ENCODE measurements at regions not wholly inside any gene's neighbourhood (a gene's known extent, or its start where the extent isn't known, plus 50 kb on each side); places are given as distances from the start of the nearest gene placed in this dataset.
"Not testable (repeated sequence)": the region's sequence is repeated elsewhere in the genome, so short reads cannot be mapped to it uniquely, and the experiment has no call there.

DNA sequence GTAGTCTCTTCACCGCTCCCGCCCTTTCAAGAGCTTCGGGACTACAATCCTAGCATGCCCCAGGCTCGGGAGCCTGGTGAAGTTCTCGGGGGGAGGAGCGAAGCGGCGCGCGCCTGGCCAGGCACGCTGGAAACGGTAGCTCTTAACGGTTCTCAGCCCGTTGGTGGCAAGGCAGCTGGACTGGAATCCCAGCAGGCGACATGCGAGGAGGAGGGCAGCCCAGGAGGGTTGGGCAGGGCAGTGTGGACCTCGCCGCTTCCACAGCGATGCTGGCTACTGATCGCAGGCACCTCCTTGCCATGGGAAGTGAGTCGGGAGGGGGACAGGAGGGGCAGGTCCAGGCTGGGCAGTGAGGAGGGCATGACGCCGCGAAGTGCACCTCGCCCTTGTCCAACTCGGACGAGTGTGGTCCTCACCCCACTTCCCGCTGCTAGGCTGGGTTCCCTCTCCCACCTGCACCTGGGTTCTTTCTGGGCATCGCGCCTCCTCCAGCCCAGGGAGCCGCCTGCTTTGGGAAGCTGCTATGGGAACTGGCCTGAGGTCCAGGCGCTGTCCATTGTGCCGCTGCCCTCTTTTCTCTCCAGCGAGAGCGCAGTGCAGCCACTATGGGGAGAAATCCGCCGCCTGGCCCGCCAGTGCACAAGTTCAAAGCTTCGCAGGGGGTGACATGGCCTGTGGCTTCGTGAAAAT lies 367.8 kb upstream of the NUPR2 start:
- H3K36me3 Mint-ChIP-seq (ENCODE audit: low read depth): no peaks in the 10 kb centered on the region
- no peaks in the 10 kb centered on the region for H3K4me1 Mint-ChIP-seq
- H3K27ac Mint-ChIP-seq: no peak overlapping the region

DNA sequence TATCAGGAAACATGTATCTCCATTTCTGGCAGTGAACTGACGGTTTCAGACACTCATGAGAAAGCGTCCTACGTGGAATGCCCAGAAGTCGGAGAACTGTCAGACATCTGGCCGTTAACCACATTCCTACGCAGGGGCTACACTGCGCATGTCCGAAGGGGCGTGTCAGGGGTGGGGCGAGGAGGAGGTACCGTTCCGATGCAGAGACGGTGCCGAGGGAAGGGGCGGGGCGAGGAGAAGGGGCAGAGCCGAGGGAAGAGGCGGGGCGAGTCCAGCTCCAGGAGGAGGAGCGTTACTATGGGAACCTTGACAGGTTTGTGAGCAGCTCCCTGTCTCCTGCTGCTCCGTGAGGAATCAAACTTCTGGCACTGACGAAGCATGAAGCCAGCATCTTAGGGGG lies 366.9 kb upstream of the NUPR2 start:
- Mint-ChIP-seq H3K4me3 (no peak overlapping the region), H3K36me3 (ENCODE audit: low read depth) (no peaks in the 10 kb centered on the region), H3K27ac (no peak overlapping the region), H3K27me3 (no peaks in the 10 kb centered on the region), H3K9me3 (peaks cover 14% of the 10 kb centered on the region), H3K4me1 (no peaks in the 10 kb centered on the region)
- no peak for ATAC-seq (replicated peaks)

More for the DNA sequence above, 367.8 kb upstream of the NUPR2 start:
- H3K4me3 Mint-ChIP-seq: no peak overlapping the region
- H3K9me3 Mint-ChIP-seq: peaks cover 14% of the 10 kb centered on the region
- no peaks in the 10 kb centered on the region for H3K27me3 Mint-ChIP-seq
- ATAC-seq (replicated peaks): no peak

DNA sequence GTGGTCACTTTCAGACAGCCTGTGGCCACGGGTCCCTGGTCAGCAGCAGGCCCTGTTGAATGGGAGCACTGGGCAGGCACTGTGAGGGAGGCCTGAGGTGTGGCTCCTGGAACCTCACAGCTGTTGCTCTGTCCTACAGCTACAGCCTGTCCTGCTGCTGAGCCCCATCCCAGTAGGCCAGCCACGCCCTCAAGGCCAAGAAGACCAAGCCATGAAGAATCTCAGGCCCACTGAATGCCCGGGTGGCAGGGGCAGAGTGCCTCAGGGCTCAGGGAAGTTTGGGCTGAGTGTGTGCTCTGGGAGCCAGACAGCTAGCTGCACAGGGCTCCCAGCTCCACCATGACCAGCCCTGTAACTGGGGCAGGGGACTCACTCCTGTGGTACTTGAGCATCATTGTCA lies 363.5 kb upstream of the NUPR2 start:
- no peaks in the 10 kb centered on the region for H3K36me3 Mint-ChIP-seq (ENCODE audit: low read depth)

DNA sequence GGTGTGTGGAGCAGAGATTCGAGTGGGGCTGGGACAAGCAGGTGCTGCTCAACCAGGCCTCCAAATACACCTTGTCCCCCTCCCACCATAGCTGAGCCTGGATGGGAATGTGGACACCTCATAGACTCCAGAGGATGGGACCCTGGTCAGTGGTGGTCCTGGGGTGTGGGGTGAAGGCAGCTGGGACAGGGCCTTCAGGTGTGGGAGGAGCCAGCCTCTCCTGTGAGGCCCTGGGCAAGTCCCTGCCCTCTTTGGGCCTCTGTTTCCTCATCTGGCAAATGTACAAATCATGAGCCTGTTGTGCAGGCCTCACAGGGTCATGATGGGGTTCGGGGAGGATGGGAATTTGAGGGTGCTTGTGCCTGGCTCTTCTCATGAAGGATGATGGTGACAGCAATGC lies 362.9 kb upstream of the NUPR2 start:
- Mint-ChIP-seq H3K36me3 (ENCODE audit: low read depth) (no peaks in the 10 kb centered on the region), H3K4me3 (no peak overlapping the region), H3K27ac (no peak overlapping the region), H3K4me1 (no peaks in the 10 kb centered on the region), H3K9me3 (peaks cover 23% of the 10 kb centered on the region), H3K27me3 (no peaks in the 10 kb centered on the region)
- ATAC-seq (replicated peaks): no peak

More for the DNA sequence above, 363.5 kb upstream of the NUPR2 start:
- Mint-ChIP-seq H3K9me3 (peaks cover 23% of the 10 kb centered on the region), H3K27ac (no peak overlapping the region), H3K27me3 (no peaks in the 10 kb centered on the region), H3K4me3 (no peak overlapping the region), H3K4me1 (no peaks in the 10 kb centered on the region)
- no peak for ATAC-seq (replicated peaks)

DNA sequence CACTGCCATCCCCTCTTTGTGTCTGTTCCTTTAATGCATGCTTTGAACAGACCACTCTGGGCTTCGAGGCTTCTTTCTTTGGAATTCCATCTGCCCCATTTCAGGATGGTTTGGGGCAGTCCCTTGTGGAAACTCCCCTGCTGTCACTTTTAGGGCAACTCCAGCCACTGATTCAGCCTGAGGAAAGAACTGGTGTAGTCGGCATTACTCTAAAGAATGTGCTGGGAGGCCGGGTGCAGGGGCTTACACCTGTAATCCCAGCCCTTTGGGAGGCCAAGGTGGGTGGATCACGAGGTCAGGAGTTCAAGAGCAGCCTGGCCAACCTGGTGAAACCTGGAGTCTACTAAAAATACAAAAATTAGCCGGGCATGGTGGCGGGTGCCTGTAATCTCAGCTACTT lies 358.1 kb upstream of the NUPR2 start:
- Mint-ChIP-seq H3K36me3 (ENCODE audit: low read depth) (no peaks in the 10 kb centered on the region), H3K4me3 (no peak overlapping the region), H3K27ac (no peak overlapping the region), H3K27me3 (no peaks in the 10 kb centered on the region), H3K9me3 (peaks cover 20% of the 10 kb centered on the region), H3K4me1 (no peaks in the 10 kb centered on the region)
- ATAC-seq (replicated peaks): no peak

DNA sequence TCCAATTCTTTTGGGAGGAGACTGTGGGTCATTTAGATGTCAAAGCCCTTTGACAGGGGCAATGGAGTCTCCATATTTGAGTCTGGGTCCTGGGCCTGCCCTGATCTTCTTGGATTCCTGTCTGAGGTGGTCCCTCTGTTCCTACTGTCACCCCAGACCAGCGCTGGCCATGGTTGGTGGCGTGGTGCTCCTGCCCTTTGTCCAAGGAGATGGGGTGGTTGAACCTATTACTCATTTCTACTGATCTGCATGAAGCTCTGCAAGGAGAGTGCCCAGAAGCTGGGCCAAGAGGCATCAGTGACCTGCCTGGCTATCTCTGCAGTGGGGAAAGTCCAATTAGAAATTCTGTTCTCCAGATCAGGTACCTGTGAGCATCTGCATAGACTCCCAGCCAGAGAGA lies 355.6 kb upstream of the NUPR2 start:
- H3K4me3 Mint-ChIP-seq: no peak overlapping the region
- no peaks in the 10 kb centered on the region for H3K4me1 Mint-ChIP-seq
- H3K9me3 Mint-ChIP-seq: peaks cover 12% of the 10 kb centered on the region
- H3K27me3 Mint-ChIP-seq: no peaks in the 10 kb centered on the region
- no peaks in the 10 kb centered on the region for H3K36me3 Mint-ChIP-seq (ENCODE audit: low read depth)
- no peak for ATAC-seq (replicated peaks)
- H3K27ac Mint-ChIP-seq: no peak overlapping the region

DNA sequence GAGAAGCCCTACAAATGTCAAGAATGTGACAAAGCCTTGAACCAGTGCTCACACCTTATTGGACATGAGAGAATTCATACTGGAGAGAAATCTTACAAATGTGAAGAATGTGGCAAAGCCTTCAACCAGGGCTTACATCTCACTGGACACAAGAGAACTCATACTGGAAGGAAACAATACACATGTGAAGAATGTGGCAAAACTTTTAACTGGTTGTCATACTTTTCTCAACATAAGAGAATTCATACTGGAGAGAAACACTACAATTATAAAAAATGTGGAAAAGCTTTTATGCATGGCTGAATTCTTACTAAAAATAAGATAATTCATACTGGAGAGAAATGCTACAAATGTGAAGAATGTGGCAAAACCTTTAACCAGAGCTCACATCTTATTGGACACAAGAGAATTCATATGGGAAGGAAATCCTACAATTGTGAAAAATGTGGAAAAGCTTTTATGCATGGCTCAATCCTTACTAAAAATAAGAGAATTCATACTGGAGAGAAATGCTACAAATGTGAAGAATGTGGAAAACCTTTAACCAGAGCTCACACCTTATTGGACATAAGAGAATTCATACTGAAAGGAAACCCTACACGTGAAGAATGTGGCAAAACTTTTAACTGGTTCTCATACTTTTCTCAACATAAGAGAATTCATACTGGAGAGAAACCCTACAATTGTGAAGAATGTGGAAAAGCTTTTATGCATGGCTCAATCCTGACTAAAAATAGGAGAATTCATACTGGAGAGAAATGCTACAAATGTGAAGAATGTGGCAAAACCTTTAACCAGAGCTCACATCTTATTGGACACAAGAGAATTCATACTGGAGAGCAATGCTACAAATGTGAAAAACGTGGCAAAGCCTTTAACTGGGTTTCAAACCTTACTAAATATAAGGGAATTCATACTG lies 350.6 kb upstream of the NUPR2 start:
- H3K27me3 Mint-ChIP-seq; H3K4me1 Mint-ChIP-seq; H3K4me3 Mint-ChIP-seq; H3K36me3 Mint-ChIP-seq (ENCODE audit: low read depth); ATAC-seq (replicated peaks); H3K27ac Mint-ChIP-seq: not testable (repeated sequence)
- peaks cover 31% of the 10 kb centered on the region for H3K9me3 Mint-ChIP-seq

DNA sequence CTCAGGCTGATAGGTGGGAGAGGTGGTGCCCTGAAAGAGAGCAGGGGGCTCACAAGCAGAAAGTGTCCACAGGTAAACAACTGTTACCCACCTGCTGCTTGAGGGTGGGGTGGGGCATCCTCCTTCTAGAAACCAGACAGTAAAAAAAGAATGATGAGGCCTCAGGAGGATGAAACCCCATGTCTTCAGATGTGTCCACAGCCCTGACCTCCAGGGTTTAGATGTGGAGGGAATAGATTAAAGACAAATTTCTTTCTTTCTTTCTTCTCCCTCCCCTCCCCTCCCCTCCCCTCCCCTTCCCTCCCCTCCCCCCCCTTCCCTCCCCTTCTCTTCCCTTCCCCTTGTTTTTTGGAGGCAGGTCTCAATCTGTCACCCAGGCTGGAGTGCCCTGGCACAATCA lies 333.5 kb upstream of the NUPR2 start:
- H3K9me3 Mint-ChIP-seq: peaks cover 21% of the 10 kb centered on the region
- no peak overlapping the region for H3K27ac Mint-ChIP-seq
- ATAC-seq (replicated peaks): no peak
- H3K36me3 Mint-ChIP-seq (ENCODE audit: low read depth): no peaks in the 10 kb centered on the region
- H3K4me1 Mint-ChIP-seq: no peaks in the 10 kb centered on the region
- H3K27me3 Mint-ChIP-seq: no peaks in the 10 kb centered on the region
- no peak overlapping the region for H3K4me3 Mint-ChIP-seq

DNA sequence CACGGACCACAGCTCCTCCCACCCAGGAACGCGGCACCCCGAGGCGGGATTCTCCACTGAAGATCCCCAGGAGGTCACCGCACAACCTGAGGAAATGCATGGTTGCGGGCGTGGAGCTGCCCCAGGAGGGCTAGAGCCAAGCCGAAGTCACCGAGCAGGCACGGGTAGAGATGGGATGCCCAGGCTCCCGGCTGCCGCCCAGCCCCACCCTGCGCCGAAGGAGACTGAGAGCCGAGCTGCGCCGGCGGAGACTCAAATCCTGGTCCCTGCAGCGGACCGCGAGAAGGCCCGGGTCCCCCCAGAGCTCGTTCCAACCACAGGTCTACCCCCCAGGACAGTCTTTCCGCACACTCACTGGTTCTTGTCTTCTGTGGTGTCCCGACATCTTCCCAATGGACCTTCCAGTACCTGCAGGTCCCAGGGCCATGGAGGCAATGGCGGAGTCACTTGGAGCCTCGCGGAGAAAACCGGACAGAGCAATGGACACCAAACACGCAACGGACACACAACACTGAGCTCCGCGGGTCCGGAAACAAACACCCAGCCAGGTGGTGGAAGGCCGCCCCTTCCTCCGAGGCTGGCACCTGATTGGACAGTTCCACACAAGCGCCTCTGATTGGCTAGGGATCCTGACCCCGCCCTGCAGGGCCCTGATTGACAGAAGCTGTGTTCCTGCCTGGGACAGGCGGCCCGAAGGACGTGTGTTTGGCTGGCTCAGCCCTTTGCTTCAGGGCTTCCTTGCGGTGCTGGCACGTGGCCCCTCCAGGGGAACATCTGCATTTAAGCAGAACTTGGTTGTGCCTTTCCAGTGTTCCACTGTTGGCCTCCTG lies 331.9 kb upstream of the NUPR2 start:
- no peaks in the 10 kb centered on the region for H3K36me3 Mint-ChIP-seq (ENCODE audit: low read depth)
- H3K27me3 Mint-ChIP-seq: no peaks in the 10 kb centered on the region
- peaks cover 28% of the 10 kb centered on the region for H3K9me3 Mint-ChIP-seq
- no peaks in the 10 kb centered on the region for H3K4me1 Mint-ChIP-seq
- no peak overlapping the region for H3K4me3 Mint-ChIP-seq
- ATAC-seq (replicated peaks): no peak
- no peak overlapping the region for H3K27ac Mint-ChIP-seq

DNA sequence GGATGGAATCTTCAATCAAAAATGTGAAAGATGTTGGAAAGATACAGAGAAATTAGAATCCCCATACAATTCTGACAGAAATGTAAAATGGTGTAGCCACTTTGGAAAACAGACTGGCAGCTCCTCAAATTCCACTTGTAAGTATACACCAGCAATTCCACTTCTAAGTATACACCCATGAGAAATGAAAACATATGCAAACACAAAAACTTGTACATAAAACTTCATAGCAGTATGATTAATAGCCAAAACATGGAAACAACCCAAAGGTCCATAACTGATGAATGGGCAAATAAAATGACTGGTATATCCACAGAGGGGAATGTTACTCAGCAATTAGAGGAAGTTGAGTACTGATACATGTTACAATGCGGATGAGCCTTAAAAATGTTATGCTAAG lies 304.3 kb upstream of the NUPR2 start:
- H3K4me3 Mint-ChIP-seq; H3K36me3 Mint-ChIP-seq (ENCODE audit: low read depth); H3K27ac Mint-ChIP-seq; ATAC-seq (replicated peaks); H3K4me1 Mint-ChIP-seq; H3K27me3 Mint-ChIP-seq: not testable (repeated sequence)
- peaks cover 11% of the 10 kb centered on the region for H3K9me3 Mint-ChIP-seq

DNA sequence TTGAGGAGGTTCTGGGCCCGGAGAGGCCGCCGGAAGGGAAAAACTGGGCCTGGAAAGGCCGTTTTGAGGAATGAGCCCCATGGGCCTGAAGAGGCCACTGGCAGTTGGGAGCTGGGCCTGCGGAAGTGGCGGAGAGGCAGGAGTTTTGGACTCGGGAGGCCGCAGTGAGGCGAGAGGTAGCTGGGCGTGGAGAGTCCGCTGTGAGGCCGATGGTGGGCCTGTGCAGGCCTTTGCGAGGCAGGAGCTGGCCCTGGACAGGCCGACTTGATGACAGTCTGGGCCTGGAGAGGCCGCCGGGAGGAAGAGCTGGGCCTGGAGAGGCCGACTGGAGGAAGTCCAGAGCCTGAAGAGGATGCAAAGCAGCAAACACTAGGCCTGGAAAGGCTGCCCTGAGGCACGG lies 259.0 kb upstream of the NUPR2 start:
- H3K27ac Mint-ChIP-seq: no peak overlapping the region
- no peaks in the 10 kb centered on the region for H3K36me3 Mint-ChIP-seq (ENCODE audit: low read depth)

DNA sequence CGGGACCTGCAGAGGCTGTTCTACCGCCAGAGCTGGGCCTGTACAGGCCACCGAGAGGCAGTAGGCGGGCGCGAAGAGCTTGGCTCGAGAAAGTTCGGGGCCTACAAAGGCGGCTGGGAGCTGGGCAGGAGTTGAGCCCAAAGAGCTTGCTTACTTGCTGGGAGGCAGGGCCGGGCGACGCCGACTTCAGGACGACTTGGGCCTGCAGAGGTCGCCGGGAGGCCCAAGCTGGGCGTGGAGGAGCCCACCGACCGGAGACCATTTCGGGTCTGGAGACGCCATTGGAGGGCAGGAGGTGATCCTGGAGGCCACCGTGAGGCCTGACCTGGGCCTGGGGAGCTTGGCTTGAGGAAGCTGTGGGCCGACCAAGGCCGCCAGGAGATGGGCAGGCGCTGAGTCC lies 258.4 kb upstream of the NUPR2 start:
- not testable (repeated sequence) for H3K9me3 Mint-ChIP-seq; H3K27me3 Mint-ChIP-seq; H3K27ac Mint-ChIP-seq; ATAC-seq (replicated peaks); H3K4me1 Mint-ChIP-seq; H3K4me3 Mint-ChIP-seq; H3K36me3 Mint-ChIP-seq (ENCODE audit: low read depth)

More for the DNA sequence above, 259.0 kb upstream of the NUPR2 start:
- Mint-ChIP-seq H3K4me3 (no peak overlapping the region), H3K27me3 (no peaks in the 10 kb centered on the region), H3K4me1 (no peaks in the 10 kb centered on the region), H3K9me3 (no peaks in the 10 kb centered on the region)
- ATAC-seq (replicated peaks): no peak

DNA sequence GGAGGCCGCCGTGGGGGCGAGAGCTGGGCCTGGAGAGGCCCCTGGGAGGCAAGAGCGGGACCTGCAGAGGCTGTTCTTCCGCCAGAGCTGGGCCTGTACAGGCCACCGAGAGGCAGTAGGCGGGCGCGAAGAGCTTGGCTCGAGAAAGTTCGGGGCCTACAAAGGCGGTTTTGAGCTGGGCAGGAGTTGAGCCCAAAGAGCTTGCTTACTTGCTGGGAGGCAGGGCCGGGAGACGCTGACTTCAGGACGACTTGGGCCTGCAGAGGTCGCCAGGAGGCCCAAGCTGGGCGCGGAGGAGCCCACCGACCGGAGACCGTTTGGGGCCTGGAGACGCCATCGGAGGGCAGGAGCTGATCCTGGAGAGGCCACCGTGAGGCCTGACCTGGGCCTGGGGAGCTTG lies 257.1 kb upstream of the NUPR2 start:
- not testable (repeated sequence) for H3K27me3 Mint-ChIP-seq; H3K4me3 Mint-ChIP-seq; ATAC-seq (replicated peaks); H3K36me3 Mint-ChIP-seq (ENCODE audit: low read depth); H3K9me3 Mint-ChIP-seq; H3K27ac Mint-ChIP-seq; H3K4me1 Mint-ChIP-seq

DNA sequence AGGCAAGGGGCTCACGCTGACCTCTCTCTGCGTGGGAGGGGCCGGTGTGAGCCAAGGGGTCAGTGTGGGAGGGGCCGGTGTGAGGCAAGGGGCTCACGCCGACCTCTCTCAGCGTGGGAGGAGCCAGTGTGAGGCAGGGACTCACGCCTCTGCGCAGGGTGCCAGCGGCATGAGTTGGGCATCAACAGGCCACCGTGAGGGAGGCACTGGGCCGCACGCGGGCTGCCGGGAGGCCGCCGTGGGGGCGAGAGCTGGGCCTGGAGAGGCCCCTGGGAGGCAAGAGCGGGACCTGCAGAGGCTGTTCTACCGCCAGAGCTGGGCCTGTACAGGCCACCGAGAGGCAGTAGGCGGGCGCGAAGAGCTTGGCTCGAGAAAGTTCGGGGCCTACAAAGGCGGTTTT lies 255.6 kb upstream of the NUPR2 start:
- not testable (repeated sequence) for H3K27ac Mint-ChIP-seq; H3K9me3 Mint-ChIP-seq; ATAC-seq (replicated peaks); H3K4me1 Mint-ChIP-seq; H3K4me3 Mint-ChIP-seq; H3K36me3 Mint-ChIP-seq (ENCODE audit: low read depth); H3K27me3 Mint-ChIP-seq

Measured in activated T-helper 17 cell treated with anti-CD3 and anti-CD28 coated beads, Interleukin-2, amount 50 U/mL, for 72 hours (primary cell).